HG03342 (cell line): ENCODE measurements at regions not wholly inside any gene's neighbourhood (a gene's known extent, or its start where the extent isn't known, plus 50 kb on each side); places are given as distances from the start of the nearest gene placed in this dataset.

ENCODE experiments used
- ATAC-seq: cut with Tn5 transposase; IDR thresholded peaks from one replicate; pipeline ENCODE4 v1.9.1; 2021; ENCODE audit warnings: mild to moderate bottlenecking, moderate library complexity; ENCODE audit not compliant: unreplicated experiment

DNA sequence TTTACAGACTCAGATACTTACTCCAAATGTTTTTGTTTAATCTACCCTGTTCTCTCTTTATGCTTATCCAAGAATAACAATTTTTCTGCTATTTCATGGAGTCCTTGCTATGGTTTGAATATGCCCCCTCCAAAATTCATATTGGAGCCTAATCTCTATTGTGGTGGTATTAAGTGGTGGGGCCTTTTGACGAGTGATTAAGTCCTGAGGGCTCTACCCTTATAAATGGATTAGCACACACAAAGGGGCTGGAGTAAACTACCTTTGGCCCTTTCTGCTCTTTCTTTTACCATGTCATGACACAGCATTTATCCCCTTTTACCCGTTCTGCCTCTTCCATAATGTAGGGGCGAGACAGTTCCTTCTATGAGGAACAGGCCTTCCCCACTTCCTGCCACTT is 285.5 kb downstream of the GASK1B start:
- ATAC-seq: no peak

DNA sequence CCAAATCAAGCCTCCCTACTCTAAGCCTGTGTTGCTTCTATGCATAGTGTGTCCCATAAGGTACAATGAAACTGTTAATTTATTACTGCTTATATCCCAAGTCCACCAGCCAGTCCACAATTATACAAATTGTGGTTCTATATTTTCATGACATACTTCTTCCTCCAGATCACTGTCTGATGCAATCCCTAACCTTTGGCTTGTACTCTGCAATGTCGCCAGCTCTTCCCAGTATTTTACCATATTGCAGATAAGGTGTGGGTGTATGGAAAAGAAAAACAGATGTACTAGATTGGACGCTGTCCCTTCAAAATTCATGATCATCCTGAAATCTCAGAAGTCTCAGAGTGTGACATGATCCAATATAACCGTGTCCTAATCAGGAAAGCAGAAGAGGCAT is 286.2 kb downstream of the GASK1B start:
- no peak for ATAC-seq

GRCh38 chr4:157885811-157886210 is 287.0 kb downstream of the GASK1B start:
- ATAC-seq: no peak

GRCh38 chr4:157882901-157883300 is 289.9 kb downstream of the GASK1B start:
- no peak for ATAC-seq

DNA sequence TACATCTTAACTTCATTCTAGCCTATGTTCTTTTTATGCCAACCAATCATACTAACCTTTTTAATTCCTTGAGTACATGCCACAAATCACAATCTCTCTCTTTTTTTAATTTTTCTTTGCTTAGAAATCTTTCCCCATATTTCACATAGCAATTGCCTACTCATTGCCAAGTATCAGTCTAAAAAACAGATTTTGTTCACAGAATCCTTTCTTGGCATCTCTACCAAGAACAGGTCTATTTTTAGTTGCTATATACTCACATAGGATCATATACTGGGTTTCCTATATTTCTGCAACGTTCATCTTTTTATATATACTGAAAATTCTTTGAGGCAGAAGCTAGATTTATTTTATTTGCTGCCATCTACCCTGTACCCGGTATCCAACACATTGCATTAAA is 292.1 kb downstream of the GASK1B start:
- no peak for ATAC-seq

DNA sequence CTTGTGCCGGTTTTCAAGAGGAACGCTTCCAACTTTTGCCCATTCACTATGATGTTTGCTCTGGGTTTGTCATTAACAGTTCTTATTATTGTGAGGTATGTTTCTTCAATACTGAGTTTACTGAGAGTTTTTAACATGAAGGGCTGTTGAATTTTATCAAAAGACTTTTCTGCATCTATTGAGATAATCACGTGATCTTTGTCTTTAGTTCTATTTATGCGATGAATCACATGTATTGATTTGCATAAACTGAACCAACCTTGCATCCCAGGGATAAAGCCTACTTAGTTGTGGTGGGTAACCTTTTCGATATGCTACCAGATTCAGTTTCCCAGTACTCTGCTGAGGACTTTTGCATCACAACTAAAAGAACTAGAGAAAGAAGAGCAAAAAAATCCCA is 318.0 kb downstream of the GASK1B start:
- no peak for ATAC-seq

GRCh38 chr4:157840648-157841047 is 332.2 kb downstream of the GASK1B start:
- no peak for ATAC-seq

- ATAC-seq: no peak
These were observed 332.8 kb downstream of the GASK1B start for GRCh38 chr4:157840034-157840433.

GRCh38 chr4:157838366-157838765 is 334.5 kb downstream of the GASK1B start:
- no peak for ATAC-seq

GRCh38 chr4:157837071-157837703 is 335.6 kb downstream of the GASK1B start:
- no peak for ATAC-seq

GRCh38 chr4:157832596-157832995 is 340.2 kb downstream of the GASK1B start:
- no peak for ATAC-seq

- no peak for ATAC-seq
These were observed 348.8 kb downstream of the GASK1B start for GRCh38 chr4:157824021-157824420.

GRCh38 chr4:157821814-157822213 is 351.0 kb downstream of the GASK1B start:
- no peak for ATAC-seq

GRCh38 chr4:157819693-157820464 is 352.9 kb downstream of the GASK1B start:
- ATAC-seq: no peak

GRCh38 chr4:157818946-157819692 is 353.7 kb downstream of the GASK1B start:
- no peak for ATAC-seq

DNA sequence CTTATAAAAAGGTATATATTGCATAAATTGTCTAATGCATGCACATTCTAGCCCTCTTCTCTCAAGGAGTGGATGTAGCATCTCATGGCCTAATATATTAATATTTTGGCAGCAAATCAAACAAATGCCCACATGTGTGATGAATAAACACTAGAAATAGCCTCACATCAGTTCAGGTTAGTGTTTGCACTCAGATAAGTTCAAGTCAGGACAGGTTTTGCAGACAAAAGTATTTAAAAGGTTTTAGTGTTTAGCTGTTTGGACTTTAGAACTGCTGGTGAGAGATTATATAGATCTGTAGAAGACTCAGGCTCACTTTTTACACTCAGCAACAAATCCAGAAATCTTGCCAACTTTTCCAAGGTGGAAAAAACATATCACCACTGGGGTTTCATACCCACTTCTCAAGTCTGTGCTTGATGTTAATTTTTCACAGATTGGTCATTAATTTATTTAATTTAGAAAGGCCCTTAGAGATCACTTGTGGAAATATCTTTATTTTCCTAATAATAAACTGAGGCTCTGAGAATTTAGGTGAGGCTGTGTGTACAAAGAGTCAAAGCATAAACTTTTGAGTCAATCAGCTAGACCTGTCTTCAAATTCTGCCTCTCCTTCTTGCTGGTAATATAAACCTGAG is 362.6 kb downstream of the GASK1B start:
- no peak for ATAC-seq

- no peak for ATAC-seq
These were observed 363.9 kb downstream of the GASK1B start for GRCh38 chr4:157808796-157809383.

DNA sequence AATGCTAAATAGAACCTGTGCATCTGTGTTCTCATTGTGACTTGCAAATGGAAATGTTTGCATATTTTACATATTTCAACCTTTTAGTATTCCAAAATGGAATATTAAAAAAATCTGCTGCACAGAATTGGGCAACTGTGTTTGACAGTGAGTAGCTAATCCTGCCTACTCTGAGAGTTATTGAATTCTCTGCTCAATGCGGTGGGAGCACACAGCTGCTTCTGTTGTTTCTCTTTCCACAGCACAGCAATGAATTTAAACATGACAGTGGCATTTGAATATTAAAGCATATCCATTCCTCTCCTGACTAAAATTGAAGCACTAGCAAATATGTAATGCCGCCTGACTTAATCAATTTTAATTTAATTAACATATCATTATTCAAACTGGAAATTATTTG is 366.6 kb downstream of the GASK1B start:
- ATAC-seq: no peak

DNA sequence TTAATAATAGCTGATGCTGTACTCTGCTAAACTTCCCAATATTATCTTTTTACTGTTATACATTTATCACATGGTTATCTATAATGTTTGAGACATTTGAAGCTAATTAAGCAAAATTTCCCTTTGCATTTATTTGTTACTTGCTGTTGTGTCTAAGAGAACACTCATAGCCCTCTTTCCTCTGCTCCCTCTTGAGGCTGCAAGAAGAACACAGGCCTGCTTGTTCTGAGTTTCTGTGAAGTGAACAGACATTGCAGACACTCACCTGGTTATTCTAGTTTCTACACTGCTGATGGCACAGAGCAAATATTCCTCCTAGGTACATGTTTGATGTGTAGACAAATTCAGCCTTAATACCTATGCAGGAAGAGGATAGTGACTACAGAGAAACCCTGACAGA is 367.8 kb downstream of the GASK1B start:
- no peak for ATAC-seq

DNA sequence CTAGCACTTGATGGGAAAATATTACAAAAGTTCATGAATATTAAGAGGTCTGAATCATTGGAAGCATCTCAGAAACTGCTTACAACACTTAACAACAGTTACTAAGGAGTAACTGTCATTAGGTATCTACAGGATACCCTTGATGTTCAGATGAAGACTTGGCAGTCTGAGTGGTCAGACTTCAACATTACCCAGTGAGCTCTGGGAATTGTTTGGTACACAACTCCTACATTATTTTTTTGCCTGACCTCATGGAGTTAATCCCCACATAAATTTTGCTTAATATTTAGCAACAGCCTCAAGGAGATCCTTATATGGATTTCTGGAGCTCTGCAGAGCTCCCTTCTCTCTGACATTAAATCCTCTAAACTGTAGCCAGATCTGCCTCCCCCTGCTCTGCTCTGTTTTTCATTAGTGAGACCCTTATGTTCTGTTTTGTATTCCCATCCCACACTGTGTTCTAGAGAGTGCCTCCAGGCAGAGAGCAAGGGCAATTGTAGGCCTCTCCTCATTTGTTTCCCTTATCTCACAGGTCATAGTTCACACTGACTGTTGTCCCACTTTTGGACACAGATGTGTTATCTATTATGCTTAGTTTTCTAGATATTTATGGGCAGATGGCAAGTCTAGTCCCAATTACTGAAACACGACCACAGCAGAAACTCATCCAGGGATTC is 368.8 kb downstream of the GASK1B start:
- no peak for ATAC-seq

DNA sequence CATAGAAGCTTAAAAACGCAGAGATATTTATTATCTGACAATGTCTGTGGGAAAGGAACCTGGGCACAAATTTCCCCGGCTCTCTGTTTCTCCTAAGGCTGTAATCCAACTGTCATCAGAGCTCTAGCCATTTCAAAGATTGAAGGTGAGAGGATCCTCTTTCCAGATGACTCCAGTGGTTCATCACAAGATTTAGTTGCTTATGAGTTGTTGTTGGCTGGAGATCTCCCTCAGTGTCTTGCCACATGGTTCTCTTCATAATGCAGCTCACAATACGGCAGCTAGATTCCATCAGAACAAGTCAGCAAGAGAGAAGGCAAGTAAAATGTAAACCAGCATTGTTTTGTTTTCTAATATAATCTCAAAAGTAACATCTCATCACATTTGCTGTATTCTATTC is 369.4 kb downstream of the GASK1B start:
- ATAC-seq: no peak
